ENCODE measurements at regions not wholly inside any gene's neighbourhood (a gene's known extent, or its start where the extent isn't known, plus 50 kb on each side); places are given as distances from the start of the nearest gene placed in this dataset.
"Not testable (repeated sequence)": the region's sequence is repeated elsewhere in the genome, so short reads cannot be mapped to it uniquely, and the experiment has no call there.

DNA sequence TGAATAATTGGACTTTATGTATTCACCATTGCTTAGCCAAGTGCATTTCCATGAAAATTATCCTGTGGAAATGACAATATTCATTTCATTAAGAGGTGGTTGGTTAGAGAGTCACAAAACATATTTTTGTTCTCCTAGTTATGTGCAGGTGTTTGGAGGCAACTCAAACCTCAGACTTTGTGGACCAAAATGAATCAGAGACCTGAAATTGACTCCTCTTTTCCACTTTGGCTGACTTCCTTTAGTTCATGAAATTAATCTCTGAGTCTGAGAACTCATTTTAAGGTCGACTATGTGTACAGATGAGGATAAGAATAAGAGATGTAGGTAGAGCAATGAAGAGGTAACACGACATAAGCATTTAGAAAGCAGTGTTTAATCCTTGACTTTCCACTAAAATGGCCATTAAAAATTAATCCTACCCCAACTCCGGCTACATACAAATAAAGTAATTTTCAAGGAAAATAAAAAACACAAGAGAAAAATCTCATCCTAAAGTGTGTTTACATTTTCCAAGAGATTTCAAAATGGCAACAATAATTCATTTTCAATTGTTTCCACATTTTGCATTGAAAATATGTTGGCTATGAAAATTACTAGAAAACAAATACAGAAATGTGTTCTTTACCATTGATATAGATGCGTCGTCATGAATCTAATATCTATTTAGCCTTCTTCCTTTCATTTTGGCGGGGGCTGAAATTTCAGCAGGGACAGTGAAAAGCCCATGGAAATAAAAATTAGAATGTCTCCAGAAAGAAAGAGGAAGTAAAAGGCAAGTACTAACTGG is 185.4 kb upstream of the CSNK1A1L start:
- BruUV-seq (replicated peaks): no TSS peak

DNA sequence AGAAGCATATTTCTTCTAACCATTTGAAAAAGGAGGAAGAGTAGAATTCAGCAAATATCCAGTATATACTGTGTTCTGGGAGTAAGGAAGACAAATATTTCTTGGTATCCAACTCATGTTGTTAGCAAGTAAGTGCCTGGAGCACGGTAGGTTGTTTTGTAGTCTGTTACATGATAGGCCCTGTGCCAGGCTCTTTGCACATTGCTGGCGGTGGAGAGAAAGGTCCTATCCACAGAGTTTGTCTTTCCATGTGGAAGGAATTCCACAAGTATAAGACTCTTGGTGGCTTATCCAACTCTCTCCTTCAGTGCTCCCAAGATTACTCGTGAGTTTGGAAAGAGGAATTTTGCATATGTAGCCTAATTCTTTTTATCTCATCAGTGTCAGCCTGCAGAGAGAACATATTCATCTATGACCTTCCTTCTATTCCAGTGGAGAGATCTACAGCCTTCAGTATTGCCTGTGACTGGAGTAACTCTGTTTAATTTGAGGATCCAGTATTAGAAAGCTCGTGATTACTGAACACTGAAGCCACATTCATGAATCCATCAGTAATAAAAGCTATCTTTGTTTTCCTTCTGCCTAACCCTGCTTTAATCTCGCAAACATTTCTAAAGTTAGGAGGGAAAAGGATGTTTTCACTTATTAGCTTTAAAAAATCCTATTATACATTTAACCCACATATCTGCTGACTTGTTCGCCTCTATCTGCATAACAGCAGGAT is 183.9 kb upstream of the CSNK1A1L start:
- DNase-seq: no peak
- no peak overlapping the region for H2AFZ ChIP-seq
- POLR2A ChIA-PET (ENCODE audit: unreplicated experiment): no interaction called here
- no peaks in the 10 kb centered on the region for H4K20me1 ChIP-seq (ENCODE audit: insufficient read depth)
- TF ChIP-seq, protein P1, sequence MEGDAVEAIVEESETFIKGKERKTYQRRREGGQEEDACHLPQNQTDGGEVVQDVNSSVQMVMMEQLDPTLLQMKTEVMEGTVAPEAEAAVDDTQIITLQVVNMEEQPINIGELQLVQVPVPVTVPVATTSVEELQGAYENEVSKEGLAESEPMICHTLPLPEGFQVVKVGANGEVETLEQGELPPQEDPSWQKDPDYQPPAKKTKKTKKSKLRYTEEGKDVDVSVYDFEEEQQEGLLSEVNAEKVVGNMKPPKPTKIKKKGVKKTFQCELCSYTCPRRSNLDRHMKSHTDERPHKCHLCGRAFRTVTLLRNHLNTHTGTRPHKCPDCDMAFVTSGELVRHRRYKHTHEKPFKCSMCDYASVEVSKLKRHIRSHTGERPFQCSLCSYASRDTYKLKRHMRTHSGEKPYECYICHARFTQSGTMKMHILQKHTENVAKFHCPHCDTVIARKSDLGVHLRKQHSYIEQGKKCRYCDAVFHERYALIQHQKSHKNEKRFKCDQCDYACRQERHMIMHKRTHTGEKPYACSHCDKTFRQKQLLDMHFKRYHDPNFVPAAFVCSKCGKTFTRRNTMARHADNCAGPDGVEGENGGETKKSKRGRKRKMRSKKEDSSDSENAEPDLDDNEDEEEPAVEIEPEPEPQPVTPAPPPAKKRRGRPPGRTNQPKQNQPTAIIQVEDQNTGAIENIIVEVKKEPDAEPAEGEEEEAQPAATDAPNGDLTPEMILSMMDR (conservative IDR thresholded peaks at IDR 0.05): no peak
- no peak for TF ChIP-seq EZH2 (IDR thresholded peaks at IDR 0.05; ENCODE audit: low read depth)
- H3K36me3 ChIP-seq (ENCODE audit: low read depth): no peaks in the 10 kb centered on the region
- no peak overlapping the region for H3K4me3 ChIP-seq
- H3K27me3 ChIP-seq (ENCODE audit: insufficient read depth, low read depth): no peaks in the 10 kb centered on the region
- no peak overlapping the region for H3K4me2 ChIP-seq
- no peaks in the 10 kb centered on the region for H3F3A ChIP-seq (ENCODE audit: insufficient read depth, low read depth)
- H3K79me2 ChIP-seq (ENCODE audit: low read depth): no peaks in the 10 kb centered on the region
- no TSS peak for BruUV-seq (replicated peaks)
- H3K27ac ChIP-seq: no peak overlapping the region
- no peaks in the 10 kb centered on the region for H3K9me2 ChIP-seq (ENCODE audit: insufficient read depth)
- no peaks in the 10 kb centered on the region for H3K4me1 ChIP-seq (replicated peaks; ENCODE audit: insufficient read depth)
- H3K9me3 ChIP-seq (ENCODE audit: insufficient read depth, low read depth): no peaks in the 10 kb centered on the region
- intact Hi-C loops (cut with micrococcal nuclease; ENCODE audit: unreplicated experiment): no loop called here
- CTCF ChIA-PET: no interaction called here

More for the DNA sequence above, 185.4 kb upstream of the CSNK1A1L start:
- Histone ChIP-seq H3K4me1 (replicated peaks; ENCODE audit: insufficient read depth) (no peaks in the 10 kb centered on the region), H3K9me2 (ENCODE audit: insufficient read depth) (0 out of 2 replicates have a peak, but pooled peaks cover 2% of the 10 kb centered on the region), H3F3A (ENCODE audit: insufficient read depth, low read depth) (no peaks in the 10 kb centered on the region), H3K36me3 (ENCODE audit: low read depth) (no peaks in the 10 kb centered on the region), H3K4me2 (no peak overlapping the region), H3K79me2 (ENCODE audit: low read depth) (no peaks in the 10 kb centered on the region), H4K20me1 (ENCODE audit: insufficient read depth) (no peaks in the 10 kb centered on the region), H3K4me3 (no peak overlapping the region), H2AFZ (no peak overlapping the region), H3K27me3 (ENCODE audit: insufficient read depth, low read depth) (no peaks in the 10 kb centered on the region), H3K27ac (no peak overlapping the region), H3K9me3 (ENCODE audit: insufficient read depth, low read depth) (no peaks in the 10 kb centered on the region)
- no peak for TF ChIP-seq EZH2 (IDR thresholded peaks at IDR 0.05; ENCODE audit: low read depth)
- TF ChIP-seq, protein P1 (conservative IDR thresholded peaks at IDR 0.05): no peak
- intact Hi-C loops (cut with micrococcal nuclease; ENCODE audit: unreplicated experiment): no loop called here
- ChIA-PET CTCF (no interaction called here), POLR2A (ENCODE audit: unreplicated experiment) (no interaction called here)
- no peak for DNase-seq

DNA sequence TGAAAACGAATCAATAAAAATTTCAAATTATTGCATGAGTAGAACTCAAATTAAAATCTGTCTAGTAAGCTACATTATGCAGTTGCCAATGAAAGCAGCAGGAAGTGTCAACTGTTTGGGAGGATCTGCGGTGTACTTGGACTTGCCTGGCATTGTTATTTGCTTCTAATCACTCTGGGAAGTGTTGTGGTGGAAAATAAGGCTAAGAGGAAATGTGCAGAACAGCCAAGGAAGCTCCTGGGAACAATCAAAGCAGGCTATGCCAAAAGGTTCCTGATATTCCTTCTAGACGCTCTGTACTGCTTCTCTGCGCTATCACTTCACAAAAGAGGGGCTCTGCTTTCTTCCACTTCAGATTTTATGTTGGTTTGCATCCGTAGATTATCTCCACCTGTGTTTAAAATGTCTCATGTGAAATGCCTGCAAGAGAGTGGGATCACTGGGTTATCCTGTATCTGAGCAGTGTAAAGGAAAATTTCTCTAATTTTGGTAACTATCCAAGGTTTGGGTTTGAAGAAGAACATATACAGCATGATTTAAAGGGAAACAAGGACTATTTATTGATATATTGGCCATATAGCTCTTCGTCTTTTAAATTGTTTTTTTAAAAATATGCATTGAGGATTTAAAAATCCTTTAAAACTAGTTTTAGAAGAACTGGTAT is 182.7 kb upstream of the CSNK1A1L start:
- Histone ChIP-seq H3K27ac (no peak overlapping the region), H3K4me1 (replicated peaks; ENCODE audit: insufficient read depth) (no peaks in the 10 kb centered on the region), H3K4me3 (no peak overlapping the region), H4K20me1 (ENCODE audit: insufficient read depth) (no peaks in the 10 kb centered on the region), H3K36me3 (ENCODE audit: low read depth) (no peaks in the 10 kb centered on the region), H2AFZ (no peak overlapping the region), H3K9me3 (ENCODE audit: insufficient read depth, low read depth) (no peaks in the 10 kb centered on the region), H3K9me2 (ENCODE audit: insufficient read depth) (no peaks in the 10 kb centered on the region), H3K4me2 (no peak overlapping the region), H3K27me3 (ENCODE audit: insufficient read depth, low read depth) (no peaks in the 10 kb centered on the region), H3K79me2 (ENCODE audit: low read depth) (no peaks in the 10 kb centered on the region), H3F3A (ENCODE audit: insufficient read depth, low read depth) (no peaks in the 10 kb centered on the region)
- intact Hi-C loops (cut with micrococcal nuclease; ENCODE audit: unreplicated experiment): no loop called here
- BruUV-seq (replicated peaks): no TSS peak
- CTCF ChIA-PET: no interaction called here
- TF ChIP-seq, protein P1 (conservative IDR thresholded peaks at IDR 0.05): no peak
- TF ChIP-seq EZH2 (IDR thresholded peaks at IDR 0.05; ENCODE audit: low read depth): no peak
- POLR2A ChIA-PET (ENCODE audit: unreplicated experiment): interaction anchor here (0.6 kb wide), 1 partner anchor 183 kb away, joined by 4 read pairs; no protein-coding TSS in a partner anchor
- no peak for DNase-seq

DNA sequence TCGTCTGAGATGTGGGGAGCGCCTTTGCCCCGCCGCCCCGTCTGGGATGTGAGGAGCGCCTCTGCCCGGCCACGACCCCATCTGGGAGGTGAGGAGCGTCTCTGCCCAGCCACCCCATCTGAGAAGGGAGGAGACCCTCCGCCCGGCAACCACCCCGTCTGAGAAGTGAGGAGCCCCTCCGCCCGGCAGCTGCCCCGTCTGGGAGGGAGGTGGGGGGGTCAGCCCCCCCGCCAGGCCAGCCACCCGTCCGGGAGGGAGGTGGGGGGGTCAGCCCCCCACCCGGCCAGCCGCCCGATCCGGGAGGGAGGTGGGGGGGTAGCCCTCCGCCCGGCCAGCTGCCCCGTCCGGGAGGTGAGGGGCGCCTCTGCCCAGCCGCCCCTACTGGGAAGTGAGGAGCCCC is 174.8 kb upstream of the CSNK1A1L start:
- CTCF ChIA-PET; H2AFZ ChIP-seq; H3K4me2 ChIP-seq; H4K20me1 ChIP-seq (ENCODE audit: insufficient read depth); DNase-seq; H3F3A ChIP-seq (ENCODE audit: insufficient read depth, low read depth); H3K9me2 ChIP-seq (ENCODE audit: insufficient read depth); H3K36me3 ChIP-seq (ENCODE audit: low read depth); H3K4me1 ChIP-seq (replicated peaks; ENCODE audit: insufficient read depth); BruUV-seq (replicated peaks); intact Hi-C loops (cut with micrococcal nuclease; ENCODE audit: unreplicated experiment); POLR2A ChIA-PET (ENCODE audit: unreplicated experiment); H3K27me3 ChIP-seq (ENCODE audit: insufficient read depth, low read depth); H3K27ac ChIP-seq; H3K79me2 ChIP-seq (ENCODE audit: low read depth); H3K9me3 ChIP-seq (ENCODE audit: insufficient read depth, low read depth); H3K4me3 ChIP-seq: not testable (repeated sequence)
